ENCODE measurements at regions not wholly inside any gene's neighbourhood (a gene's known extent, or its start where the extent isn't known, plus 50 kb on each side); places are given as distances from the start of the nearest gene placed in this dataset.
"Not testable (repeated sequence)": the region's sequence is repeated elsewhere in the genome, so short reads cannot be mapped to it uniquely, and the experiment has no call there.

GRCh38 chr6:97382071-97382470, 99.1 kb upstream of the MMS22L start:
- TF ChIP-seq, protein P1, sequence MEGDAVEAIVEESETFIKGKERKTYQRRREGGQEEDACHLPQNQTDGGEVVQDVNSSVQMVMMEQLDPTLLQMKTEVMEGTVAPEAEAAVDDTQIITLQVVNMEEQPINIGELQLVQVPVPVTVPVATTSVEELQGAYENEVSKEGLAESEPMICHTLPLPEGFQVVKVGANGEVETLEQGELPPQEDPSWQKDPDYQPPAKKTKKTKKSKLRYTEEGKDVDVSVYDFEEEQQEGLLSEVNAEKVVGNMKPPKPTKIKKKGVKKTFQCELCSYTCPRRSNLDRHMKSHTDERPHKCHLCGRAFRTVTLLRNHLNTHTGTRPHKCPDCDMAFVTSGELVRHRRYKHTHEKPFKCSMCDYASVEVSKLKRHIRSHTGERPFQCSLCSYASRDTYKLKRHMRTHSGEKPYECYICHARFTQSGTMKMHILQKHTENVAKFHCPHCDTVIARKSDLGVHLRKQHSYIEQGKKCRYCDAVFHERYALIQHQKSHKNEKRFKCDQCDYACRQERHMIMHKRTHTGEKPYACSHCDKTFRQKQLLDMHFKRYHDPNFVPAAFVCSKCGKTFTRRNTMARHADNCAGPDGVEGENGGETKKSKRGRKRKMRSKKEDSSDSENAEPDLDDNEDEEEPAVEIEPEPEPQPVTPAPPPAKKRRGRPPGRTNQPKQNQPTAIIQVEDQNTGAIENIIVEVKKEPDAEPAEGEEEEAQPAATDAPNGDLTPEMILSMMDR (conservative IDR thresholded peaks at IDR 0.05; ENCODE audit: low read length), result not testable (repeated sequence)
- not testable (repeated sequence) for TF ChIP-seq EZH2phosphoT487 (IDR thresholded peaks at IDR 0.05; ENCODE audit: borderline replicate concordance)
